Breast epithelium (tissue), 4 donors: ENCODE measurements at regions not wholly inside any gene's neighbourhood (a gene's known extent, or its start where the extent isn't known, plus 50 kb on each side); places are given as distances from the start of the nearest gene placed in this dataset.

Experiments used
- DNase-seq, 2 donors: peaks; one replicate each; pipeline ENCODE4 v3.0.0-alpha.2; 2019; ENCODE audit warnings: low spot score in 2 of 2
- H3K27ac ChIP-seq, 2 donors: fragments of 200-600 bp; sonication (generic) in 1 of 2; one replicate each; pipeline ENCODE4 v1.5.1; 2016 to 2019; ENCODE audit warnings: mild to moderate bottlenecking in 1 of 2
- H3K27me3 ChIP-seq, 2 donors: fragments of 200-600 bp; sonication (generic) in 1 of 2; one replicate each; pipeline versions ENCODE4 v1.5.1 to v1.6.0; 2017 to 2019; ENCODE audit warnings: control low read depth in 1 of 2, mild to moderate bottlenecking in 1 of 2
- H3K36me3 ChIP-seq: fragments of 200-600 bp; one replicate; pipeline ENCODE4 v1.5.1; 2019
- H3K4me1 ChIP-seq, 2 donors: fragments of 200-600 bp; sonication (generic); one replicate each; pipeline ENCODE4 v1.5.1; 2016 to 2019; ENCODE audit warnings: control low read depth in 1 of 2
- H3K4me3 ChIP-seq, 3 donors: fragments of 200-600 bp; sonication (generic); 1 replicate in 2 of 3; 2 replicates in 1 of 3; pipeline ENCODE4 v1.5.1; 2016 to 2019; ENCODE audit warnings: mild to moderate bottlenecking in 3 of 3, moderate library complexity in 2 of 3
- H3K9me3 ChIP-seq, 2 donors: fragments of 200-600 bp; sonication (generic) in 1 of 2; one replicate each; pipeline ENCODE4 v1.5.1; 2016 to 2019; ENCODE audit warnings: control low read depth in 1 of 2
- POLR2A ChIP-seq: fragments of 450-650 bp; IDR thresholded peaks from one replicate; pipeline ENCODE4 v1.6.1; 2016; ENCODE audit warnings: antibody characterized with exemption, mild to moderate bottlenecking, moderate library complexity
- POLR2AphosphoS5 ChIP-seq, 3 donors: sonication (generic); formaldehyde crosslinking; IDR thresholded peaks; one replicate each; pipeline ENCODE4 v1.6.1; 2017; ENCODE audit warnings: antibody characterized with exemption in 3 of 3
- intact Hi-C: fragments of 100-400 bp; cut with DNase I; formaldehyde crosslinking; loops from one replicate; pipeline ENCODE4 v1.15.1; 2023; ENCODE audit warnings: low total_unique reads
- TF ChIP-seq, protein P1 (sequence below), 3 donors: fragments of 450-650 bp; IDR thresholded peaks; one replicate each; pipeline ENCODE4 v1.5.1; 2016 to 2017; ENCODE audit warnings: antibody characterized with exemption in 3 of 3, mild to moderate bottlenecking in 3 of 3, moderate library complexity in 3 of 3

- Histone ChIP-seq H3K4me3 (no peak overlapping the region), H3K27ac (no peak overlapping the region), H3K27me3 (no peaks in the 10 kb centered on the region), H3K4me1 (no peaks in the 10 kb centered on the region), H3K9me3 (no peaks in the 10 kb centered on the region), H3K36me3 (no peaks in the 10 kb centered on the region)
- intact Hi-C loops: no loop called here
- TF ChIP-seq POLR2A (no peak), POLR2AphosphoS5 (IDR thresholded peaks at IDR 0.05) (no peak)
- TF ChIP-seq, protein P1, sequence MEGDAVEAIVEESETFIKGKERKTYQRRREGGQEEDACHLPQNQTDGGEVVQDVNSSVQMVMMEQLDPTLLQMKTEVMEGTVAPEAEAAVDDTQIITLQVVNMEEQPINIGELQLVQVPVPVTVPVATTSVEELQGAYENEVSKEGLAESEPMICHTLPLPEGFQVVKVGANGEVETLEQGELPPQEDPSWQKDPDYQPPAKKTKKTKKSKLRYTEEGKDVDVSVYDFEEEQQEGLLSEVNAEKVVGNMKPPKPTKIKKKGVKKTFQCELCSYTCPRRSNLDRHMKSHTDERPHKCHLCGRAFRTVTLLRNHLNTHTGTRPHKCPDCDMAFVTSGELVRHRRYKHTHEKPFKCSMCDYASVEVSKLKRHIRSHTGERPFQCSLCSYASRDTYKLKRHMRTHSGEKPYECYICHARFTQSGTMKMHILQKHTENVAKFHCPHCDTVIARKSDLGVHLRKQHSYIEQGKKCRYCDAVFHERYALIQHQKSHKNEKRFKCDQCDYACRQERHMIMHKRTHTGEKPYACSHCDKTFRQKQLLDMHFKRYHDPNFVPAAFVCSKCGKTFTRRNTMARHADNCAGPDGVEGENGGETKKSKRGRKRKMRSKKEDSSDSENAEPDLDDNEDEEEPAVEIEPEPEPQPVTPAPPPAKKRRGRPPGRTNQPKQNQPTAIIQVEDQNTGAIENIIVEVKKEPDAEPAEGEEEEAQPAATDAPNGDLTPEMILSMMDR (IDR thresholded peaks at IDR 0.05): no peak
- DNase-seq: no peak
Observed at GRCh38 chr10:31728698-31729224, 199.9 kb downstream of the ARHGAP12 start.

DNA sequence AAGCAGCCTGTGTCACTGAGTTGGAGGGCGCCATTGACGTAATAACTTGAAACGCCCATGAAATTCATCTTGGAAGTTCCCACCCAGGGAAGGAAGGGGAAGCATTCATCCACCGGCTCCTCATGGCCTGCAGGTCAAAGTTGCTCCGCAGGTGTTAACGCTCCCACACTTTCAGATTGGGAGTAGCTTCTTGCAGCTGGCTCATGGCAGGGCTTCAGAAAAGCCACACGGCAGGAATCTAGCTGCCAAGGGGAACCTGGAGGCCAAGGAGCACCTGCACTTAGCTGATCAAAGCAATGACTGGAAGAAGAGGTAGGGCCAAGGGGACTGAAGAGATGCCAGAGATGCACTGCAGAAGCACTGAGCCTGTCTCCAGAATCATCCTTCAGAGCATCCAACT lies 203.2 kb downstream of the ARHGAP12 start:
- Histone ChIP-seq H3K9me3 (no peaks in the 10 kb centered on the region), H3K27ac (no peak overlapping the region), H3K4me1 (no peaks in the 10 kb centered on the region), H3K27me3 (no peaks in the 10 kb centered on the region), H3K36me3 (no peaks in the 10 kb centered on the region), H3K4me3 (no peak overlapping the region)
- DNase-seq: no peak
- TF ChIP-seq POLR2AphosphoS5 (IDR thresholded peaks at IDR 0.05): no peak
- TF ChIP-seq POLR2A: no peak
- TF ChIP-seq, protein P1 (IDR thresholded peaks at IDR 0.05): no peak
- intact Hi-C loops: no loop called here

DNA sequence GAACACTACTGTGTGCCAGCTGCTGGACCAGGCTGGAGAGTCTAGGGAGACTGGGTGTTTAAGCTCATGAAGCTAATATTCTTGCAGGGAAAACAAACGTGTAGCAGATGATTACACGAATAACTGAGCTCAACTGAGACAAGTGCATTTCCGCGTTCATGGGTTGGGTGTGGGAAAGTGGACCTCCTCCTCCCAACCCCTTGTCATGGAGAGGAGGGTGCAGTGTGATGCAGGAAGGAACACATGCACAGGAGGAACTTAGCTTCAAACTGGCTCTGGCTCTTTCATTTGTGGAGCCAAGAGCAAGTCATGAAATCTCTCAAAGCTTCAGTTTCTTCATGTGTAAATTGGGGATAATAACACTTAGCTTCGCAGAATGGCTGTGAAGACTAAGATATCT lies 204.3 kb downstream of the ARHGAP12 start:
- H3K27ac ChIP-seq: no peak overlapping the region
- no peaks in the 10 kb centered on the region for H3K9me3 ChIP-seq
- H3K4me3 ChIP-seq: no peak overlapping the region
- DNase-seq: no peak
- no peaks in the 10 kb centered on the region for H3K36me3 ChIP-seq
- TF ChIP-seq POLR2AphosphoS5 (IDR thresholded peaks at IDR 0.05) (no peak), POLR2A (no peak)
- TF ChIP-seq, protein P1 (IDR thresholded peaks at IDR 0.05): no peak
- no peaks in the 10 kb centered on the region for H3K4me1 ChIP-seq
- intact Hi-C loops: no loop called here
- H3K27me3 ChIP-seq: no peaks in the 10 kb centered on the region

DNA sequence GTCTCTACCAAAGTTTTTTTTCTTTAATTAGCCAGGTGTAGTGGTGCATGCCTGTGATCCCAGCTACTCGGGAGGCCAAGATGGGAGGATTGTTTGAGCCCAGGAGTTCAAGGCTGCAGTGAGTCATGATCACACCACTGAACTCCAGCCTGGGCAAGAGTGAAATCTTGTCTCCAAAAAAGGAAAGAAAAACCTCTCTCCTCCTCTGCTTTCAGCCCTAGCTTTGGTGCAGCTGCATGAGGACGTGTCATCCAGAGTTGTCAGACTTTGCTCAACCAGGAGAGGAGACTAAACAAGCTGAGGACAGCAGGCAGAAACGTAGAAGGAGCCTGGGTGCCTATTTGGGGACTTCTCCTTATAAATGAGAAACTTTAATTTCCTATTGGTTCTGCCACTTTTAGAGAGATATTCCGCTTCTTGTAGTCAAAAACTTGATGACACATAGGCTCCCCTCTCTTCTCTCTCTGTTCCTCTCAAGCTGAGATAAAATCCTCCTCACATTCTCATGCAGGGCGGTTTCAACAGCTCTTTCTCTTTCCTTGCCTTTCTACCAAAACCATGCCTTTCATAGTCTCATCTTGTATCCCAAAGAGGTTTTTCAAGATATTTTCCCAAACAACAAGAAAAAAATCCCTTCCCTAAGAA lies 205.4 kb downstream of the ARHGAP12 start:
- intact Hi-C loops: no loop called here
- H3K36me3 ChIP-seq: no peaks in the 10 kb centered on the region
- no peak for DNase-seq
- TF ChIP-seq POLR2AphosphoS5 (IDR thresholded peaks at IDR 0.05) (no peak), POLR2A (no peak)
- TF ChIP-seq, protein P1 (IDR thresholded peaks at IDR 0.05): no peak
- no peak overlapping the region for H3K27ac ChIP-seq
- H3K4me3 ChIP-seq: no peak overlapping the region
- H3K27me3 ChIP-seq: no peaks in the 10 kb centered on the region
- H3K4me1 ChIP-seq: no peaks in the 10 kb centered on the region
- no peaks in the 10 kb centered on the region for H3K9me3 ChIP-seq

GRCh38 chr10:31721096-31721495 lies 207.5 kb downstream of the ARHGAP12 start:
- H3K36me3 ChIP-seq: no peaks in the 10 kb centered on the region
- H3K4me3 ChIP-seq: no peak overlapping the region
- DNase-seq: no peak
- no peaks in the 10 kb centered on the region for H3K9me3 ChIP-seq
- intact Hi-C loops: no loop called here
- no peak overlapping the region for H3K27ac ChIP-seq
- no peak for TF ChIP-seq POLR2A
- TF ChIP-seq, protein P1 (IDR thresholded peaks at IDR 0.05): no peak
- no peak for TF ChIP-seq POLR2AphosphoS5 (IDR thresholded peaks at IDR 0.05)
- no peaks in the 10 kb centered on the region for H3K27me3 ChIP-seq
- no peaks in the 10 kb centered on the region for H3K4me1 ChIP-seq
